H9 (cell line): ENCODE measurements at regions not wholly inside any gene's neighbourhood (a gene's known extent, or its start where the extent isn't known, plus 50 kb on each side); places are given as distances from the start of the nearest gene placed in this dataset.

ENCODE experiments used
- DNase-seq: peaks from one replicate; pipeline ENCODE4 v3.0.0-alpha.2; 2017
- H2AFZ ChIP-seq: one replicate; pipeline ENCODE4 v1.6.1; 2013; ENCODE audit warnings: mild to moderate bottlenecking, low read length, control low read depth, moderate library complexity
- H2AK5ac ChIP-seq: 2 replicates; pipeline ENCODE4 v1.6.1; 2013; ENCODE audit warnings: low read length, control low read depth, mixed read lengths; ENCODE audit not compliant: insufficient read length
- H2BK120ac ChIP-seq: one replicate; pipeline ENCODE4 v1.6.1; 2013; ENCODE audit warnings: low read depth, mild to moderate bottlenecking, low read length, control low read depth, inconsistent platforms; ENCODE audit not compliant: poor library complexity, severe bottlenecking
- H2BK12ac ChIP-seq: 2 replicates; pipeline ENCODE4 v1.6.1; 2013; ENCODE audit warnings: low read length, control low read depth, mixed read lengths, low read depth; ENCODE audit not compliant: insufficient read length
- H2BK15ac ChIP-seq: 2 replicates; pipeline ENCODE4 v1.6.1; 2013; ENCODE audit warnings: low read depth, low read length, control low read depth
- H2BK20ac ChIP-seq: one replicate; pipeline ENCODE4 v1.6.1; 2013; ENCODE audit warnings: low read depth, mild to moderate bottlenecking, low read length, control low read depth, inconsistent platforms; ENCODE audit not compliant: poor library complexity, severe bottlenecking
- H2BK5ac ChIP-seq: 2 replicates; pipeline ENCODE4 v1.6.1; 2013; ENCODE audit warnings: low read length, control low read depth, mixed read lengths; ENCODE audit not compliant: insufficient read length
- H3K14ac ChIP-seq: 2 replicates; pipeline ENCODE4 v1.6.1; 2013; ENCODE audit warnings: low read length, control low read depth; ENCODE audit not compliant: insufficient read depth
- H3K18ac ChIP-seq: 2 replicates; pipeline ENCODE4 v1.6.1; 2013; ENCODE audit warnings: low read depth, mild to moderate bottlenecking, mixed read lengths, low read length, control low read depth; ENCODE audit not compliant: insufficient read length
- H3K23ac ChIP-seq: 2 replicates; pipeline ENCODE4 v1.6.1; 2013; ENCODE audit warnings: low read length, control low read depth, mixed read lengths, low read depth; ENCODE audit not compliant: insufficient read length
- H3K23me2 ChIP-seq: 2 replicates; pipeline ENCODE4 v1.6.1; 2013; ENCODE audit warnings: low read depth, mild to moderate bottlenecking, mixed read lengths, low read length, control low read depth; ENCODE audit not compliant: insufficient read length, poor library complexity, severe bottlenecking
- H3K27ac ChIP-seq: 2 replicates; pipeline ENCODE4 v1.5.1; 2013; ENCODE audit warnings: low read length, control low read depth, mixed read lengths, low read depth; ENCODE audit not compliant: insufficient read length
- H3K27me3 ChIP-seq: 2 replicates; pipeline ENCODE4 v1.6.1; 2013; ENCODE audit warnings: low read length, control low read depth, inconsistent platforms; ENCODE audit not compliant: insufficient read depth
- H3K4ac ChIP-seq: 2 replicates; pipeline ENCODE4 v1.6.1; 2013; ENCODE audit warnings: low read depth, mild to moderate bottlenecking, control low read depth, inconsistent platforms, low read length, moderate library complexity
- H3K4me1 ChIP-seq: 2 replicates; pipeline ENCODE4 v1.6.1; 2013; ENCODE audit warnings: low read length, control low read depth, inconsistent platforms; ENCODE audit not compliant: insufficient read depth
- H3K4me2 ChIP-seq: 2 replicates; pipeline ENCODE4 v1.6.1; 2013; ENCODE audit warnings: low read length, control low read depth, mixed read lengths; ENCODE audit not compliant: insufficient read length, insufficient read depth
- H3K56ac ChIP-seq: 2 replicates; pipeline ENCODE4 v1.6.1; 2013; ENCODE audit warnings: low read depth, mild to moderate bottlenecking, mixed read lengths, low read length, control low read depth; ENCODE audit not compliant: insufficient read length
- H3K79me1 ChIP-seq: 2 replicates; pipeline ENCODE4 v1.6.1; 2013; ENCODE audit warnings: low read depth, mild to moderate bottlenecking, moderate library complexity, low read length, control low read depth, inconsistent platforms; ENCODE audit not compliant: insufficient read depth, poor library complexity, severe bottlenecking
- H3K79me2 ChIP-seq: 2 replicates; pipeline ENCODE4 v1.6.1; 2013; ENCODE audit warnings: low read length, control low read depth, inconsistent platforms; ENCODE audit not compliant: insufficient read depth
- H3K9ac ChIP-seq: 2 replicates; pipeline ENCODE4 v1.6.1; 2013; ENCODE audit warnings: low read length, control low read depth, mixed read lengths; ENCODE audit not compliant: insufficient read length; ENCODE audit errors: extremely low read depth
- H3K9me3 ChIP-seq: one replicate; pipeline ENCODE4 v1.6.1; 2013; ENCODE audit warnings: low read depth, low read length, inconsistent platforms; ENCODE audit not compliant: control insufficient read depth
- H3T11ph ChIP-seq: one replicate; pipeline ENCODE4 v1.6.1; 2013; ENCODE audit warnings: mild to moderate bottlenecking, low read length, control low read depth, inconsistent platforms
- H4K20me1 ChIP-seq: one replicate; pipeline ENCODE4 v1.6.1; 2013; ENCODE audit not compliant: control insufficient read depth, insufficient read length, insufficient read depth
- H4K5ac ChIP-seq: 2 replicates; pipeline ENCODE4 v1.6.1; 2013; ENCODE audit warnings: low read depth, mild to moderate bottlenecking, mixed read lengths, low read length, control low read depth; ENCODE audit not compliant: insufficient read length
- H4K8ac ChIP-seq: replicated peaks from 2 replicates; pipeline ENCODE4 v1.6.1; 2013; ENCODE audit warnings: low read length, control low read depth, mixed read lengths, low read depth; ENCODE audit not compliant: insufficient read length
- H4K91ac ChIP-seq: 2 replicates; pipeline ENCODE4 v1.6.1; 2013; ENCODE audit warnings: low read depth, mild to moderate bottlenecking, moderate library complexity, mixed read lengths, low read length, control low read depth; ENCODE audit not compliant: insufficient read length
- H3K27ac Mint-ChIP-seq, 3 experiments: 2 replicates in 2 of 3; 3 replicates in 1 of 3; pipeline ENCODE4 v1.8.0; 2020 to 2021; ENCODE audit warnings: mixed read lengths in 3 of 3, mild to moderate bottlenecking in 1 of 3, moderate library complexity in 1 of 3
- H3K27me3 Mint-ChIP-seq: 2 replicates; pipeline ENCODE4 v1.8.0; 2021; ENCODE audit warnings: low read depth, mild to moderate bottlenecking, moderate library complexity, mixed read lengths
- H3K36me3 Mint-ChIP-seq, 3 experiments: 2 replicates in 2 of 3; 3 replicates in 1 of 3; pipeline ENCODE4 v1.8.0; 2020 to 2021; ENCODE audit warnings: low read depth in 3 of 3, mixed read lengths in 3 of 3; ENCODE audit not compliant: insufficient read depth in 1 of 3
- H3K4me1 Mint-ChIP-seq, 2 experiments: 2 replicates each; pipeline ENCODE4 v1.8.0; 2020; ENCODE audit warnings: mixed read lengths in 2 of 2
- H3K4me3 Mint-ChIP-seq, 2 experiments: 2 replicates in 1 of 2; 3 replicates in 1 of 2; pipeline ENCODE4 v1.8.0; 2020 to 2021; ENCODE audit warnings: mild to moderate bottlenecking in 2 of 2, mixed read lengths in 2 of 2, moderate library complexity in 1 of 2
- H3K9me3 Mint-ChIP-seq, 2 experiments: 2 replicates in 1 of 2; 3 replicates in 1 of 2; pipeline ENCODE4 v1.8.0; 2020; ENCODE audit warnings: mild to moderate bottlenecking in 2 of 2, mixed read lengths in 2 of 2, moderate library complexity in 1 of 2
- CTCF ChIP-seq: fragments of 200-600 bp; sonication (generic); conservative IDR thresholded peaks from 3 replicates; pipeline ENCODE4 v1.8.0; 2021; ENCODE audit warnings: antibody characterized with exemption, mild to moderate bottlenecking
- WGBS: extraction: QIAGEN DNeasy Blood & Tissue Kit; methylation state at CpG from one replicate; pipeline ENCODE4 v1.1.7; 2013; ENCODE audit warnings: missing lambda C conversion rate, low lambda C conversion rate, mixed read lengths; ENCODE audit not compliant: insufficient read length; ENCODE audit errors: extremely low coverage; 5-methylcytosine and 5-hydroxymethylcytosine counted together

GRCh38 chr11:115674176-115674936 is 170.1 kb upstream of the CADM1 start:
- no peak for TF ChIP-seq CTCF
- Mint-ChIP-seq H3K9me3 (no peaks in the 10 kb centered on the region; a peak in 2 of 5 replicates), H3K36me3 (no peaks in the 10 kb centered on the region), H3K4me3 (no peak overlapping the region), H3K27ac (peak overlapping the region in 2 of 3 experiments; percentile 20 to 47; a peak in 2 of 7 replicates), H3K27me3 (peaks cover 13% of the 10 kb centered on the region), H3K4me1 (peaks cover 16 to 29% of the 10 kb centered on the region in 2 experiments)
- Histone ChIP-seq H3K27ac (no peak overlapping the region), H2AK5ac (no peak overlapping the region), H3K23me2 (no peaks in the 10 kb centered on the region), H3K18ac (no peak overlapping the region), H2BK15ac (no peak overlapping the region), H3K14ac (no peak overlapping the region), H3T11ph (no peak overlapping the region), H3K9ac (no peak overlapping the region), H4K91ac (no peak overlapping the region), H2AFZ (no peak overlapping the region), H2BK120ac (no peak overlapping the region), H4K20me1 (no peaks in the 10 kb centered on the region), H2BK5ac (no peak overlapping the region), H4K8ac (no peak overlapping the region), H3K27me3 (no peaks in the 10 kb centered on the region), H3K79me1 (no peaks in the 10 kb centered on the region), H3K4me2 (no peak overlapping the region), H3K4ac (no peak overlapping the region), H3K9me3 (no peaks in the 10 kb centered on the region), H3K4me1 (no peaks in the 10 kb centered on the region; the same call in 1 of the 2 replicates), H3K56ac (no peak overlapping the region), H2BK20ac (no peak overlapping the region), H3K23ac (no peak overlapping the region), H3K79me2 (no peaks in the 10 kb centered on the region), H4K5ac (no peak overlapping the region), H2BK12ac (no peak overlapping the region)
- peak; percentile 42 for DNase-seq
- WGBS = no CpG with 5 or more reads among the region's 16 CpGs
